ENCODE measurements at regions not wholly inside any gene's neighbourhood (a gene's known extent, or its start where the extent isn't known, plus 50 kb on each side); places are given as distances from the start of the nearest gene placed in this dataset.

DNA sequence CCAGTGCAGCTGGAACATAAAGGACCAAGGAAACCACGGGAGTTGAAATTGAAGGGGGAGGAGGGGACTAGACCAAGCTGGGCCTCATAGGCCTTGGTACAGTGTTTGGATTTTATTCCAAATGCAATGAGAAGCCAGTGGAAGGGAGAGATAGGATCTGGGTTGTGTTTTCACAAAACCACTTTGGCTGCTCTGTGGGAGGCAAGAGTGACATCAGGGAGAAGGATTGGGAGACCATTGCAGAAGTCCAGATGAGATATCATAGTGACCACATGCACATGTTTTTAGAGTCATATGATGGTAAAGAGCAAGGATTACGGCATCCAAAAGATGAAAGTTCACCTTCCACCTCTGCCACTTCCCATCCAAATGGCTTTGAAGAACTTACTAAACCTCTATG, 210.2 kb downstream of the PAX3 start:
- H3K4me3 Mint-ChIP-seq (ENCODE audit: unreplicated experiment): no peak overlapping the region
- TF ChIP-seq, protein P1, sequence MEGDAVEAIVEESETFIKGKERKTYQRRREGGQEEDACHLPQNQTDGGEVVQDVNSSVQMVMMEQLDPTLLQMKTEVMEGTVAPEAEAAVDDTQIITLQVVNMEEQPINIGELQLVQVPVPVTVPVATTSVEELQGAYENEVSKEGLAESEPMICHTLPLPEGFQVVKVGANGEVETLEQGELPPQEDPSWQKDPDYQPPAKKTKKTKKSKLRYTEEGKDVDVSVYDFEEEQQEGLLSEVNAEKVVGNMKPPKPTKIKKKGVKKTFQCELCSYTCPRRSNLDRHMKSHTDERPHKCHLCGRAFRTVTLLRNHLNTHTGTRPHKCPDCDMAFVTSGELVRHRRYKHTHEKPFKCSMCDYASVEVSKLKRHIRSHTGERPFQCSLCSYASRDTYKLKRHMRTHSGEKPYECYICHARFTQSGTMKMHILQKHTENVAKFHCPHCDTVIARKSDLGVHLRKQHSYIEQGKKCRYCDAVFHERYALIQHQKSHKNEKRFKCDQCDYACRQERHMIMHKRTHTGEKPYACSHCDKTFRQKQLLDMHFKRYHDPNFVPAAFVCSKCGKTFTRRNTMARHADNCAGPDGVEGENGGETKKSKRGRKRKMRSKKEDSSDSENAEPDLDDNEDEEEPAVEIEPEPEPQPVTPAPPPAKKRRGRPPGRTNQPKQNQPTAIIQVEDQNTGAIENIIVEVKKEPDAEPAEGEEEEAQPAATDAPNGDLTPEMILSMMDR (IDR thresholded peaks at IDR 0.05; ENCODE audit: partially characterized antibody, unreplicated experiment): no peak
- peaks cover 5% of the 10 kb centered on the region for H3K36me3 Mint-ChIP-seq (ENCODE audit: unreplicated experiment)
- no peaks in the 10 kb centered on the region for H3K4me1 Mint-ChIP-seq (ENCODE audit: low read depth, unreplicated experiment)
- no peaks in the 10 kb centered on the region for H3K27me3 Mint-ChIP-seq (ENCODE audit: unreplicated experiment)
- H3K27ac Mint-ChIP-seq (ENCODE audit: unreplicated experiment): no peak overlapping the region
- peaks cover 2% of the 10 kb centered on the region for H3K9me3 Mint-ChIP-seq (ENCODE audit: unreplicated experiment)
- no peak for DNase-seq

- H3K36me3 Mint-ChIP-seq (ENCODE audit: unreplicated experiment): peaks cover 5% of the 10 kb centered on the region
- no peak overlapping the region for H3K27ac Mint-ChIP-seq (ENCODE audit: unreplicated experiment)
- H3K4me3 Mint-ChIP-seq (ENCODE audit: unreplicated experiment): no peak overlapping the region
- no peaks in the 10 kb centered on the region for H3K4me1 Mint-ChIP-seq (ENCODE audit: low read depth, unreplicated experiment)
- TF ChIP-seq, protein P1 (IDR thresholded peaks at IDR 0.05; ENCODE audit: partially characterized antibody, unreplicated experiment): no peak
- H3K9me3 Mint-ChIP-seq (ENCODE audit: unreplicated experiment): peaks cover 2% of the 10 kb centered on the region
- no peaks in the 10 kb centered on the region for H3K27me3 Mint-ChIP-seq (ENCODE audit: unreplicated experiment)
- no peak for DNase-seq
These were observed 210.8 kb downstream of the PAX3 start for GRCh38 chr2:222087998-222088397.

DNA sequence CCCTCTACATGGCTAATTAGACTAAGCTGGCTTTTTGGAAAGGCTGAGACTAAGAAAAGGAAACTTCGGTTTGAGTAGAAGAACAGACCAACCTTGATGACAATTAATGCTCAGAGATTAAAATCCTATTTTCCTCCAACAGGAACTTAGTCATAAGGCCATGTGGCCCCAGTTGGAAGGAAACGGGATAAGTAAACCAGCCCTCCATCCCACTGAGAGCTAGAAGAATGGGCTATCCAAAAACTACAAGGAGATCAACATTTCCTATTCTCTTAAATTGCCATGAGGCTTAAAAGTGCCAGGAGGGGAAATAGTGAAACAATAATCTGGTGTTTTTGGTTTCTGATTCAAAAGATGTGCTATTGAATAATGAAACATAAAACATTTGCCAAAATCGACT, 216.6 kb downstream of the PAX3 start:
- peaks cover 2% of the 10 kb centered on the region for H3K9me3 Mint-ChIP-seq (ENCODE audit: unreplicated experiment)
- H3K27ac Mint-ChIP-seq (ENCODE audit: unreplicated experiment): no peak overlapping the region
- no peak overlapping the region for H3K4me3 Mint-ChIP-seq (ENCODE audit: unreplicated experiment)
- H3K36me3 Mint-ChIP-seq (ENCODE audit: unreplicated experiment): peaks cover 5% of the 10 kb centered on the region
- peaks cover 2% of the 10 kb centered on the region for H3K27me3 Mint-ChIP-seq (ENCODE audit: unreplicated experiment)
- H3K4me1 Mint-ChIP-seq (ENCODE audit: low read depth, unreplicated experiment): peaks cover 7% of the 10 kb centered on the region
- TF ChIP-seq, protein P1 (IDR thresholded peaks at IDR 0.05; ENCODE audit: partially characterized antibody, unreplicated experiment): no peak
- DNase-seq: no peak

DNA sequence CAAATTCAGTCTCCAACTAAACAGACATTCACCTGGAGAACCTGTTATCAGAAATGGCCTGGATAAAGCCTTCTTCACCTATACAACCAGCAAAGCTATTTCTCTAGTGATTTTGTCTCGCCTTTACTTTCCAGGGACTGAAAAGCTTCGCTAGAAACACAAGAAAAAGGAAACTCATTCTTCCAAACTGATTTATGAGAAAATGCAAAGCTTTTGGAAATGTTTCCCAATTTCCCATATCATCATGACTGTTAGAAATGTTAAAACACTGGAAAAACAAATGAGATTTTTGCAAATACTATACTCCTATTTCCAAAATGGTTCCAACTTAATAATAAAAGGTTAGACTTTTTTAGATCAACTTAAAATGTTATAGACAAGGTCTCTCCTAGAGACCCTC, 218.7 kb downstream of the PAX3 start:
- Mint-ChIP-seq H3K4me1 (ENCODE audit: low read depth, unreplicated experiment) (peaks cover 7% of the 10 kb centered on the region), H3K27ac (ENCODE audit: unreplicated experiment) (no peak overlapping the region), H3K9me3 (ENCODE audit: unreplicated experiment) (peaks cover 2% of the 10 kb centered on the region), H3K4me3 (ENCODE audit: unreplicated experiment) (no peak overlapping the region), H3K36me3 (ENCODE audit: unreplicated experiment) (peaks cover 3% of the 10 kb centered on the region), H3K27me3 (ENCODE audit: unreplicated experiment) (peaks cover 2% of the 10 kb centered on the region)
- no peak for DNase-seq
- TF ChIP-seq, protein P1 (IDR thresholded peaks at IDR 0.05; ENCODE audit: partially characterized antibody, unreplicated experiment): no peak

GRCh38 chr2:222076973-222077690, 221.7 kb downstream of the PAX3 start:
- TF ChIP-seq, protein P1 (IDR thresholded peaks at IDR 0.05; ENCODE audit: partially characterized antibody, unreplicated experiment): no peak
- no peak overlapping the region for H3K27ac Mint-ChIP-seq (ENCODE audit: unreplicated experiment)
- H3K36me3 Mint-ChIP-seq (ENCODE audit: unreplicated experiment): no peaks in the 10 kb centered on the region
- no peak for DNase-seq
- H3K9me3 Mint-ChIP-seq (ENCODE audit: unreplicated experiment): peaks cover 2% of the 10 kb centered on the region
- H3K4me1 Mint-ChIP-seq (ENCODE audit: low read depth, unreplicated experiment): peaks cover 7% of the 10 kb centered on the region
- no peak overlapping the region for H3K4me3 Mint-ChIP-seq (ENCODE audit: unreplicated experiment)
- H3K27me3 Mint-ChIP-seq (ENCODE audit: unreplicated experiment): peaks cover 3% of the 10 kb centered on the region

Data from glutamatergic neuron (in vitro differentiated cells).